ENCODE measurements at regions not wholly inside any gene's neighbourhood (a gene's known extent, or its start where the extent isn't known, plus 50 kb on each side); places are given as distances from the start of the nearest gene placed in this dataset.

- H3K4me1 ChIP-seq = no peaks in the 10 kb centered on the region
- no peak for DNase-seq
- H3K27ac ChIP-seq = no peak overlapping the region
- no peaks in the 10 kb centered on the region for H3K36me3 ChIP-seq
- peaks cover 12% of the 10 kb centered on the region; the same call in 1 of the 2 replicates for H3K27me3 ChIP-seq
- no peak overlapping the region for H3K4me3 ChIP-seq
- H3K9me3 ChIP-seq (replicated peaks) = no peaks in the 10 kb centered on the region
These were observed 210.9 kb upstream of the PDE10A start for GRCh38 chr6:165873976-165874375.

GRCh38 chr6:165872811-165873210 lies 209.8 kb upstream of the PDE10A start:
- no peak for DNase-seq
- Histone ChIP-seq H3K36me3 (no peaks in the 10 kb centered on the region), H3K27ac (no peak overlapping the region), H3K4me3 (no peak overlapping the region), H3K4me1 (no peaks in the 10 kb centered on the region), H3K9me3 (replicated peaks) (no peaks in the 10 kb centered on the region), H3K27me3 (peaks cover 12% of the 10 kb centered on the region; the same call in 1 of the 2 replicates)

- DNase-seq = no peak
- H3K4me3 ChIP-seq = no peak overlapping the region
- H3K27me3 ChIP-seq = peaks cover 12% of the 10 kb centered on the region; the same call in 1 of the 2 replicates
- no peaks in the 10 kb centered on the region for H3K9me3 ChIP-seq (replicated peaks)
- no peak overlapping the region for H3K27ac ChIP-seq
- no peaks in the 10 kb centered on the region for H3K4me1 ChIP-seq
- no peaks in the 10 kb centered on the region for H3K36me3 ChIP-seq
These were observed 209.3 kb upstream of the PDE10A start for GRCh38 chr6:165872311-165872710.

- Histone ChIP-seq H3K27ac (no peak overlapping the region), H3K4me3 (no peak overlapping the region), H3K27me3 (peaks cover 8% of the 10 kb centered on the region; the same call in 1 of the 2 replicates), H3K9me3 (replicated peaks) (no peaks in the 10 kb centered on the region), H3K4me1 (no peaks in the 10 kb centered on the region), H3K36me3 (no peaks in the 10 kb centered on the region)
- DNase-seq = no peak
These were observed 208.5 kb upstream of the PDE10A start for GRCh38 chr6:165871571-165871970.

GRCh38 chr6:165869526-165869925 lies 206.5 kb upstream of the PDE10A start:
- no peaks in the 10 kb centered on the region for H3K36me3 ChIP-seq
- H3K27me3 ChIP-seq = peaks cover 3% of the 10 kb centered on the region; the same call in 1 of the 2 replicates
- no peak overlapping the region for H3K4me3 ChIP-seq
- no peak for DNase-seq
- no peaks in the 10 kb centered on the region for H3K4me1 ChIP-seq
- H3K9me3 ChIP-seq (replicated peaks) = no peaks in the 10 kb centered on the region
- H3K27ac ChIP-seq = no peak overlapping the region

GRCh38 chr6:165864925-165865324 lies 201.9 kb upstream of the PDE10A start:
- Histone ChIP-seq H3K4me1 (no peaks in the 10 kb centered on the region), H3K27ac (no peak overlapping the region), H3K27me3 (no peaks in the 10 kb centered on the region; the same call in 1 of the 2 replicates), H3K36me3 (no peaks in the 10 kb centered on the region), H3K9me3 (replicated peaks) (no peaks in the 10 kb centered on the region), H3K4me3 (no peak overlapping the region)
- no peak for DNase-seq

- no peaks in the 10 kb centered on the region; the same call in 1 of the 2 replicates for H3K27me3 ChIP-seq
- no peak overlapping the region for H3K4me3 ChIP-seq
- H3K27ac ChIP-seq = no peak overlapping the region
- H3K36me3 ChIP-seq = no peaks in the 10 kb centered on the region
- no peak for DNase-seq
- H3K4me1 ChIP-seq = no peaks in the 10 kb centered on the region
- no peaks in the 10 kb centered on the region for H3K9me3 ChIP-seq (replicated peaks)
These were observed 201.2 kb upstream of the PDE10A start for GRCh38 chr6:165864218-165864617.

- Histone ChIP-seq H3K27ac (no peak overlapping the region), H3K4me3 (no peak overlapping the region), H3K27me3 (no peaks in the 10 kb centered on the region; the same call in 1 of the 2 replicates), H3K36me3 (no peaks in the 10 kb centered on the region), H3K4me1 (no peaks in the 10 kb centered on the region), H3K9me3 (replicated peaks) (no peaks in the 10 kb centered on the region)
- no peak for DNase-seq
These were observed 200.8 kb upstream of the PDE10A start for GRCh38 chr6:165863801-165864200.

- no peak for DNase-seq
- Histone ChIP-seq H3K4me1 (no peaks in the 10 kb centered on the region), H3K36me3 (no peaks in the 10 kb centered on the region), H3K9me3 (replicated peaks) (no peaks in the 10 kb centered on the region), H3K27me3 (no peaks in the 10 kb centered on the region; the same call in 1 of the 2 replicates), H3K4me3 (no peak overlapping the region), H3K27ac (no peak overlapping the region)
These were observed 199.8 kb upstream of the PDE10A start for GRCh38 chr6:165862813-165863212.

- no peaks in the 10 kb centered on the region for H3K36me3 ChIP-seq
- H3K27ac ChIP-seq = no peak overlapping the region
- no peak for DNase-seq
- no peaks in the 10 kb centered on the region; the same call in 1 of the 2 replicates for H3K27me3 ChIP-seq
- H3K4me1 ChIP-seq = no peaks in the 10 kb centered on the region
- H3K9me3 ChIP-seq (replicated peaks) = no peaks in the 10 kb centered on the region
- H3K4me3 ChIP-seq = no peak overlapping the region
These were observed 198.2 kb upstream of the PDE10A start for GRCh38 chr6:165861226-165861625.

- Histone ChIP-seq H3K4me1 (no peaks in the 10 kb centered on the region), H3K27me3 (no peaks in the 10 kb centered on the region; the same call in 1 of the 2 replicates), H3K9me3 (replicated peaks) (no peaks in the 10 kb centered on the region), H3K36me3 (no peaks in the 10 kb centered on the region), H3K4me3 (no peak overlapping the region), H3K27ac (no peak overlapping the region)
- peak in 1 of 2 experiments; percentile 15 for DNase-seq
These were observed 195.5 kb upstream of the PDE10A start for GRCh38 chr6:165858586-165858985.

GRCh38 chr6:165855856-165856255 lies 192.8 kb upstream of the PDE10A start:
- no peak overlapping the region for H3K27ac ChIP-seq
- H3K27me3 ChIP-seq = no peaks in the 10 kb centered on the region
- no peaks in the 10 kb centered on the region for H3K36me3 ChIP-seq
- H3K4me3 ChIP-seq = no peak overlapping the region
- no peak for DNase-seq
- H3K4me1 ChIP-seq = no peaks in the 10 kb centered on the region
- H3K9me3 ChIP-seq (replicated peaks) = no peaks in the 10 kb centered on the region

GRCh38 chr6:165854863-165855593 lies 192.0 kb upstream of the PDE10A start:
- Histone ChIP-seq H3K4me1 (no peaks in the 10 kb centered on the region), H3K27me3 (no peaks in the 10 kb centered on the region), H3K27ac (no peak overlapping the region), H3K36me3 (no peaks in the 10 kb centered on the region), H3K4me3 (no peak overlapping the region), H3K9me3 (replicated peaks) (no peaks in the 10 kb centered on the region)
- DNase-seq = no peak

- Histone ChIP-seq H3K27ac (no peak overlapping the region), H3K36me3 (no peaks in the 10 kb centered on the region), H3K4me1 (no peaks in the 10 kb centered on the region), H3K4me3 (no peak overlapping the region), H3K27me3 (no peaks in the 10 kb centered on the region; the same call in 1 of the 2 replicates), H3K9me3 (replicated peaks) (no peaks in the 10 kb centered on the region)
- DNase-seq = no peak
These were observed 191.2 kb upstream of the PDE10A start for GRCh38 chr6:165854061-165854862.

GRCh38 chr6:165852676-165853075 lies 189.6 kb upstream of the PDE10A start:
- no peak overlapping the region for H3K27ac ChIP-seq
- H3K9me3 ChIP-seq (replicated peaks) = no peaks in the 10 kb centered on the region
- no peaks in the 10 kb centered on the region for H3K36me3 ChIP-seq
- H3K4me1 ChIP-seq = no peaks in the 10 kb centered on the region
- H3K4me3 ChIP-seq = no peak overlapping the region
- DNase-seq = no peak
- H3K27me3 ChIP-seq = no peaks in the 10 kb centered on the region; the same call in 1 of the 2 replicates
